ENCODE measurements at regions not wholly inside any gene's neighbourhood (a gene's known extent, or its start where the extent isn't known, plus 50 kb on each side); places are given as distances from the start of the nearest gene placed in this dataset.

- Mint-ChIP-seq H3K9me3 (ENCODE audit: unreplicated experiment) (no peaks in the 10 kb centered on the region), H3K4me1 (ENCODE audit: unreplicated experiment) (peaks cover 21% of the 10 kb centered on the region), H3K27me3 (ENCODE audit: unreplicated experiment) (no peaks in the 10 kb centered on the region), H3K36me3 (ENCODE audit: low read depth, unreplicated experiment) (no peaks in the 10 kb centered on the region), H3K4me3 (ENCODE audit: unreplicated experiment) (no peak overlapping the region), H3K27ac (ENCODE audit: unreplicated experiment) (no peak overlapping the region)
- DNase-seq (ENCODE audit: low spot score): no peak
- TF ChIP-seq, protein P1, sequence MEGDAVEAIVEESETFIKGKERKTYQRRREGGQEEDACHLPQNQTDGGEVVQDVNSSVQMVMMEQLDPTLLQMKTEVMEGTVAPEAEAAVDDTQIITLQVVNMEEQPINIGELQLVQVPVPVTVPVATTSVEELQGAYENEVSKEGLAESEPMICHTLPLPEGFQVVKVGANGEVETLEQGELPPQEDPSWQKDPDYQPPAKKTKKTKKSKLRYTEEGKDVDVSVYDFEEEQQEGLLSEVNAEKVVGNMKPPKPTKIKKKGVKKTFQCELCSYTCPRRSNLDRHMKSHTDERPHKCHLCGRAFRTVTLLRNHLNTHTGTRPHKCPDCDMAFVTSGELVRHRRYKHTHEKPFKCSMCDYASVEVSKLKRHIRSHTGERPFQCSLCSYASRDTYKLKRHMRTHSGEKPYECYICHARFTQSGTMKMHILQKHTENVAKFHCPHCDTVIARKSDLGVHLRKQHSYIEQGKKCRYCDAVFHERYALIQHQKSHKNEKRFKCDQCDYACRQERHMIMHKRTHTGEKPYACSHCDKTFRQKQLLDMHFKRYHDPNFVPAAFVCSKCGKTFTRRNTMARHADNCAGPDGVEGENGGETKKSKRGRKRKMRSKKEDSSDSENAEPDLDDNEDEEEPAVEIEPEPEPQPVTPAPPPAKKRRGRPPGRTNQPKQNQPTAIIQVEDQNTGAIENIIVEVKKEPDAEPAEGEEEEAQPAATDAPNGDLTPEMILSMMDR (IDR thresholded peaks at IDR 0.05; ENCODE audit: unreplicated experiment): no peak
Measured at GRCh38 chr14:34173916-34174315, 223.0 kb upstream of the EGLN3 start.

DNA sequence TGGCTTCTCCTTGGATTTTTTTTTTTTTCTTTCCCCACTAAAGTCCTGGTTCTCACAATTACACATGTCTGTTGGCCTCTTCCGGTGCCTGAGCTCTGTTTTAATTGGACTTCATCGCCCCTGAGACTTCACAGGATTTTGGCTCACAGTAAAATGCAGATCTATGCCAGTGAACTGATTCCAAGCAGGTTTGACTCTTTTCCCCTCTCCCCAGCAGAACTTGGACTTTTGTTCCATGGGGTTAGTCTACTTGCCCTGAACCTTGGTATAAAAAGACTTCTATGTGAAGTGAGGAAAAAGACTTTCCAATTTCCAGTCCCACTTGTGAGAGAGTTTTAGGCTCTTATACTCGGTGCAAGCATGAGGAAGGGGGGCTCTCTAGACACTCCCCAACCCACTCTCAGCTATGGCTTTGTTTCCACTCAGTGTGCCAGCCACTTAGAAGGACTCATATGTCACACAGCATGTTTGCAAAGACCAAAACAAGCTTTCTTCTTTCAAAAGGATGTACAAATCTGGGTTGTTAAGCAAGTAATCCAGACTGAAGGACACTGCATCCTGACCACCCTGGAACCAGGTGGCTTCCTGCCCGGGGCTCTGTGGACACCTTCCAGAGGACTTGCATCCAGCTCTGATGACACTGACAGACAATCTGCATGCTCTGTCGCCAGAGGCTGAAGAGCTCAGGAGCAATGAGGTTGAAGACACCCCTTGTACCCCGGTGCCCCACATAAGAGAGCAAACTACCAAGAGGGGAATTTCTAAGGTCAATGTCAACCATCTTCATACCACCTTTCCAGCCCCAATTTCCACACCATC is 221.9 kb upstream of the EGLN3 start:
- TF ChIP-seq, protein P1 (IDR thresholded peaks at IDR 0.05; ENCODE audit: unreplicated experiment): no peak
- H3K4me1 Mint-ChIP-seq (ENCODE audit: unreplicated experiment): peaks cover 21% of the 10 kb centered on the region
- H3K27me3 Mint-ChIP-seq (ENCODE audit: unreplicated experiment): no peaks in the 10 kb centered on the region
- no peak overlapping the region for H3K27ac Mint-ChIP-seq (ENCODE audit: unreplicated experiment)
- DNase-seq (ENCODE audit: low spot score): no peak
- H3K9me3 Mint-ChIP-seq (ENCODE audit: unreplicated experiment): no peaks in the 10 kb centered on the region
- H3K4me3 Mint-ChIP-seq (ENCODE audit: unreplicated experiment): no peak overlapping the region
- no peaks in the 10 kb centered on the region for H3K36me3 Mint-ChIP-seq (ENCODE audit: low read depth, unreplicated experiment)

DNA sequence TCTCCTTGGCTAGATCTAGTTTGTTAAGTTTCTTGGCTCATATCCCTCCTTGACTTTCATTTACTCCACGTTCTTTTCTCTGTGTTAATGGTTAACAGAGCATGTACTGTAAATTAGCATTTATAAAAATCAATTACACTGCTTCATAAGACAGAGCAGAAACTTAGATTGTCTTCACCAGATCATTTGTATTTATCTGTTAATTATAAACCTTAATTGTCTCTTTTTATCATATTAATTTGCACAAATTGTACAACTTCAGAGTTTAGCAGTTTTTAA is 221.2 kb upstream of the EGLN3 start:
- Mint-ChIP-seq H3K4me3 (ENCODE audit: unreplicated experiment) (no peak overlapping the region), H3K4me1 (ENCODE audit: unreplicated experiment) (peaks cover 20% of the 10 kb centered on the region), H3K36me3 (ENCODE audit: low read depth, unreplicated experiment) (no peaks in the 10 kb centered on the region), H3K9me3 (ENCODE audit: unreplicated experiment) (no peaks in the 10 kb centered on the region), H3K27ac (ENCODE audit: unreplicated experiment) (no peak overlapping the region), H3K27me3 (ENCODE audit: unreplicated experiment) (no peaks in the 10 kb centered on the region)
- no peak for DNase-seq (ENCODE audit: low spot score)
- TF ChIP-seq, protein P1 (IDR thresholded peaks at IDR 0.05; ENCODE audit: unreplicated experiment): no peak

DNA sequence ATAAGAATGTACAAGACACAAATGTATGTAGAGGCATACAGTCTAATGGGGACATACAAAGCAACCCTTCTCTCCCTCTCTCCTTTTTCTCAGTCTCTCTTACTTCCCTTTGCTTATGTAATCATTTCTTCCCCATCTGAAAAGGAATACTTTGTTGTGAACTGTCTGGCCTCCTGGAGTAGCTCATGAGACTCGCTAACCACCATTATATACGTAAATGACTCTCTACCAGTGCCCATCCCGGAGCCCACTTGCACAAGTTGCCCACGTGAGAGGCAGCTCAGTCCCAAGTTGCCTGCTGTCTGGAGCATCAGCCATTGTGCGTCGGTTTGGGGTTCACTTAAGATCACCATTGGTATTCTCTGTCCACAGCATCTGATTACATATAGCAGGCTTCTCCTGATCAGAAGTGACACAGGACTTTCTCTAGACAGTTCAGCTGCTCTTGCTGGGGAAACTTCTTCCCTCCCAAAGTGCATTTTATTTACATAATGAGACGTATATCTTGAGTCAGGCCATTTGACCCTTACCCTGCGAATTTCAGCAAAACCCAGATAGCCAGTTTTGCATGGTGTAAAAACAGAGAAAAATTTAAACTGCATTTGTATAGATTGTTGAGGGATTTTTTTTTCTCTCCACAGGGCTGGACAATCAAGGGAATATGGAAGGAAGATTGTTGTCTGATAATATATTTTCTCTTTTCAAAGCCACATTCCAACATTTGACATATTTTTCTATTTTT is 220.7 kb upstream of the EGLN3 start:
- TF ChIP-seq, protein P1 (IDR thresholded peaks at IDR 0.05; ENCODE audit: unreplicated experiment): no peak
- peaks cover 18% of the 10 kb centered on the region for H3K4me1 Mint-ChIP-seq (ENCODE audit: unreplicated experiment)
- H3K9me3 Mint-ChIP-seq (ENCODE audit: unreplicated experiment): no peaks in the 10 kb centered on the region
- no peak overlapping the region for H3K27ac Mint-ChIP-seq (ENCODE audit: unreplicated experiment)
- H3K27me3 Mint-ChIP-seq (ENCODE audit: unreplicated experiment): no peaks in the 10 kb centered on the region
- no peak overlapping the region for H3K4me3 Mint-ChIP-seq (ENCODE audit: unreplicated experiment)
- no peak for DNase-seq (ENCODE audit: low spot score)
- no peaks in the 10 kb centered on the region for H3K36me3 Mint-ChIP-seq (ENCODE audit: low read depth, unreplicated experiment)

GRCh38 chr14:34170882-34171281 is 220.0 kb upstream of the EGLN3 start:
- TF ChIP-seq, protein P1 (IDR thresholded peaks at IDR 0.05; ENCODE audit: unreplicated experiment): no peak

More at GRCh38 chr14:34170882-34171281, 220.0 kb upstream of the EGLN3 start:
- H3K36me3 Mint-ChIP-seq (ENCODE audit: low read depth, unreplicated experiment): no peaks in the 10 kb centered on the region
- no peaks in the 10 kb centered on the region for H3K27me3 Mint-ChIP-seq (ENCODE audit: unreplicated experiment)
- peaks cover 16% of the 10 kb centered on the region for H3K4me1 Mint-ChIP-seq (ENCODE audit: unreplicated experiment)
- no peak overlapping the region for H3K27ac Mint-ChIP-seq (ENCODE audit: unreplicated experiment)
- H3K4me3 Mint-ChIP-seq (ENCODE audit: unreplicated experiment): no peak overlapping the region
- DNase-seq (ENCODE audit: low spot score): no peak
- no peaks in the 10 kb centered on the region for H3K9me3 Mint-ChIP-seq (ENCODE audit: unreplicated experiment)
